ENCODE measurements at regions not wholly inside any gene's neighbourhood (a gene's known extent, or its start where the extent isn't known, plus 50 kb on each side); places are given as distances from the start of the nearest gene placed in this dataset.

- TF ChIP-seq ZBTB11 (tag by site-specific recombination; conservative IDR thresholded peaks at IDR 0.05; ENCODE audit: low read depth) = 0 out of 2 replicates have a peak, but pooled peaks have one; percentile 11
- TF ChIP-seq ZNF24 (tag by site-specific recombination; IDR thresholded peaks at IDR 0.05) = no peak
- TF ChIP-seq ZNF76 (tag by site-specific recombination; IDR thresholded peaks at IDR 0.05; ENCODE audit: borderline replicate concordance, low read depth) = 0 out of 2 replicates have a peak, but pooled peaks have one; percentile 21
- TF ChIP-seq OSR2 (tag by site-specific recombination; IDR thresholded peaks at IDR 0.05) = no peak
- no peak; the same call in 1 of the 2 replicates for TF ChIP-seq ZEB2 (tag by site-specific recombination; IDR thresholded peaks at IDR 0.05)
- TF ChIP-seq RBAK (tag by site-specific recombination; IDR thresholded peaks at IDR 0.05) = no peak
- no peak for TF ChIP-seq ZNF433 (tag by site-specific recombination; IDR thresholded peaks at IDR 0.05; ENCODE audit: low read depth)
- TF ChIP-seq ZNF362 (tag by site-specific recombination; IDR thresholded peaks at IDR 0.05) = no peak
- no peak for TF ChIP-seq KLF7 (tag by site-specific recombination; IDR thresholded peaks at IDR 0.05; ENCODE audit: borderline replicate concordance)
- TF ChIP-seq ZNF585B (tag by site-specific recombination; IDR thresholded peaks at IDR 0.05) = no peak
- TF ChIP-seq ZBTB1 (tag by site-specific recombination; IDR thresholded peaks at IDR 0.05) = no peak
- peak; percentile 46; the same call in 1 of the 2 replicates for TF ChIP-seq ZFP37 (tag by site-specific recombination; IDR thresholded peaks at IDR 0.05)
- TF ChIP-seq TRIM28 (IDR thresholded peaks at IDR 0.05; ENCODE audit: borderline replicate concordance, low read length) = peak; percentile 54; the same call in 1 of the 2 replicates
- TF ChIP-seq ZNF398 (tag by site-specific recombination; IDR thresholded peaks at IDR 0.05) = no peak
- 0 out of 2 replicates have a peak, but pooled peaks have one; percentile 14 for TF ChIP-seq REST (tag by site-specific recombination; IDR thresholded peaks at IDR 0.05)
These were observed 96.7 kb upstream of the TRABD2B start (continued) for GRCh38 chr1:48093696-48094528.

- Histone ChIP-seq H3K4me1 (ENCODE audit: control insufficient read depth, insufficient read depth, low read length) (no peaks in the 10 kb centered on the region), H3K27ac (ENCODE audit: extremely low read depth, low read depth, low read length) (no peak overlapping the region), H3K36me3 (ENCODE audit: control insufficient read depth in 2 of 2, insufficient read depth in 1 of 2, low read length in 2 of 2) (no peaks in the 10 kb centered on the region), H3K4me3 (ENCODE audit: low read depth, low read length) (no peak overlapping the region), H3K9me3 (ENCODE audit: control insufficient read depth, insufficient read depth, low read depth, low read length) (no peaks in the 10 kb centered on the region)
- ChIA-PET CTCF (interaction anchor here (0.5 to 2.8 kb wide), 21 partner anchors 8 to 438 kb away, joined by 3 to 18 read pairs (median 4); no protein-coding TSS in a partner anchor), POLR2A (no interaction called here)
- TF ChIP-seq EGR2 (tag by site-specific recombination; IDR thresholded peaks at IDR 0.05; ENCODE audit: low read depth) = no peak
- no peak for TF ChIP-seq ZNF626 (tag by site-specific recombination; IDR thresholded peaks at IDR 0.05)
- no peak for TF ChIP-seq ZNF530 (tag by site-specific recombination; IDR thresholded peaks at IDR 0.05; ENCODE audit: low read depth)
- TF ChIP-seq YY2 (tag by site-specific recombination; IDR thresholded peaks at IDR 0.05) = no peak
- no peak for TF ChIP-seq FEZF1 (tag by site-specific recombination; IDR thresholded peaks at IDR 0.05)
- TF ChIP-seq GLIS2 (tag by site-specific recombination; IDR thresholded peaks at IDR 0.05) = no peak
- no peak for TF ChIP-seq ZBTB20 (tag by site-specific recombination; IDR thresholded peaks at IDR 0.05)
- TF ChIP-seq ZBTB7A (tag by site-specific recombination; IDR thresholded peaks at IDR 0.05; ENCODE audit: low read depth) = no peak
- no peak for TF ChIP-seq ZNF501 (tag by site-specific recombination; IDR thresholded peaks at IDR 0.05)
- no peak for TF ChIP-seq ZNF280C (tag by site-specific recombination; IDR thresholded peaks at IDR 0.05)
These were observed 96.0 kb upstream of the TRABD2B start for GRCh38 chr1:48093147-48093546.

All from HEK293 (cell line).